HPDE6-E6E7 (cell line): ENCODE measurements at regions not wholly inside any gene's neighbourhood (a gene's known extent, or its start where the extent isn't known, plus 50 kb on each side); places are given as distances from the start of the nearest gene placed in this dataset.
A peak's percentile ranks its signal among the peaks of the same experiment; 100 is the strongest.
"Not testable (repeated sequence)": the region's sequence is repeated elsewhere in the genome, so short reads cannot be mapped to it uniquely, and the experiment has no call there.

Experiments
- DNase-seq: peaks from one replicate; pipeline ENCODE4 v3.0.0; 2011; ENCODE audit warnings: missing footprints; ENCODE audit errors: extremely low spot score

DNA sequence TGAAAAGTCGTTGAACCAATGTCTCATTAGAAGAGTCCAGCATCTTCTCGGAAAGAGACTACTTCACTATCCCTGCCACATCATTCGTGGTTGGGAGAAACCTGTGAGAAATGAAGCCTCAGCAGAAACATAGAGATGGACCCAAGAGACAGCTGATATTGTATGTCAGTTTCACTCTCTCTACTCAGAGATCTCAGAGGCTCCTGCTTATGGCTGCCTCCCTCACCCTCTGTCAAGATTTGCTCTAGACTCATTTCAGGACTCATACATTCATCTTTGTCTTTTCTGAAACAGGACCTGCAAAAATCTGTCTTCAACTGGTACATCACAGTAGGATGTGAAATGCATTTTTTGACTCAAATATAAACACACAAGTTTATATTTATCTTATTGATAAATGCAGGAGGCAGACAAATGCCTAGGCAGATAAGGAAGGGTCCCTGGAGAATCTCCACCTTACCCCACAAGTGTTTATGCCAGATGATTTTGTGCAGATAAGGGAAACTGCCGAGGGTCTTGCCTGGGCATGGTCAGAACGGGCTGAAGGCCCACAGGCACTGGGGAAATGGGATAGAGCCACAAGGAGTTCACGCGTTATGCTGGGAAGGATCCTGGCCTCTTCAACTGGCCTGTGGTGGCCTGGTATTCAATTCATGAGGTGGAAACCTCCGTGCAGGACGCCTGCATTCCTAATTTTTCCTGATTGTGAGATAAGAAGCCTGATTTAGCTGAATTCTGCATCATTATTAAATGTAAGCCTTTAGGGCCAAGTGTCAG, 1834.0 kb upstream of the PCDH20 start:
- no peak for DNase-seq

DNA sequence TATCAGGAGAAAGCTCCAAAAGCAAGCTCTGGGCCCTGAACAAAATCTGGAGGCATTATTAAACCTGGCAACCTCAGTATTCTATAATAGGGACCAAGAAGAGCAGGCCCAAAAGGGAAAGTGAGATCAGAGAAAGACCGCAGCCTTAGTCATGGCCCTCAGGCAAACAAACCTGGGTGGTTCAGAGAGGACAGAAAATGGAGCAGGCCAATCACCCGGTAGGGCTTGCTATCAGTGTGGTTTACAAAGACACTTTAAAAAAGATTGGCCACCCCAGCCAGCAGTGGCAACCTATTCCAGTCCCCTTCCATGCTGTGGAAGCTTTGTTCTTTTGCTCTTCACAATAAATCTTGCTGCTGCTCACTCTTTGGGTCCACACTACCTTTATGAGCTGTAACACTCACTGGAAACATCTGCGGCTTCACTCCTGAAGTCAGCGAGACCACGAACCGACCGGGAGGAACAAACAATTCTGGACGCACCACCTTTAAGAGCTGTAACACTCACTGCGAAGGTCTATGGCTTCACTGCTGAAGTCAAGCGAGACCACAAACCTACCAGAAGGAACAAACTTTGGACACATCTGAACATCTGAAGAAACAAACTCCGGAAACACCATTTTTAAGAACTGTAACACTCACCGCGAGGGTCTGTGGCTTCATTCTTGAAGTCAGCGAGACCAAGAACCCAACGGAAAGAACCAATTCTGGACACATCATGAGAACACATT, 1821.2 kb upstream of the PCDH20 start:
- not testable (repeated sequence) for DNase-seq

DNA sequence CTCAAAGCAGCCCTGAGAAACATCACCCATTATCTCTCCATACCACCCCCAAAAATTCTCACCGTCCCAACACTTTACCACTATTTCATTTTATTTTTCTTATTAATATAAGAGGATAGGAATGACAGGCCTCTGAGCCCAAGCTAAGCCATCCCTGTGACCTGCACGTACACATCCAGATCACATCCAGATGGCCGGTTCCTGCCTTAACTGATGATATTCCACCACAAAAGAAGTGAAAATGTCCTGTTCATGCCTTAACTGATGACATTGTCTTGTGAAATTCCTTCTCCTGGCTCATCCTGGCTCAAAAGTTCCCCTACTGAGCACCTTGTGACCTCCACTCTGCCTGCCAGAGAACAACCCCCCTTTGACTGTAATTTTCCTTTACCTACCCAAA, 1802.9 kb upstream of the PCDH20 start:
- DNase-seq: not testable (repeated sequence)

DNA sequence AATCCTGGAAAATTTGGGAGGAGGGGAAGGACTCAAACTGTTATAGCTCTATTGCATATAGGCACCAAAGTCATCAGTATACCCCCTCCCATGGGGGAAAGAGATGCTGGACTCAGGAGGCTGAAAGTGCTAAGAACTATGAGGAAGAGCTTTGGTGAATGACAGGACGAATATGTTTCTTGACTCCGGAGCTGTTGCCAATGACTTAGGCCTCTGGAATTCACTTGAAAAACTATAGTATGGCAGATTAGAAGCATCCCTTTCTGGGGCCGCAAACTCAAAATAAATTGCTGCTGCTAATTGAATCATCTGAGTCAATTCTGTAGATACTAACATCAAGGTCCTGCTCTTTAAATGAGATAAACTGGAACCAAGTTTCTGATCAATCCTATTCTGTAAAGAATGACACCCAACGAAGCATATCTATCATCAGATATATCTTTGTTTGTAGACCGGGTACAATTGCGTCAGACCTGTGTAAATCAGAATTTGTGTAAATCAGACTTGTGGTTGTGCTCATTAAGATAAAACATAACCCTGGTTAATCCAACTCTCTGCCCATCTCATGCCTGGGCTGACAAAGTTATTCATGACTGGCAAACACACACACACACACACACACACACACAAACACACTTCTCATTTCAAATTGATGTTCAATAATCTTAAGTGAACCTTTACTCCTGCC, 1793.8 kb upstream of the PCDH20 start:
- DNase-seq: no peak

DNA sequence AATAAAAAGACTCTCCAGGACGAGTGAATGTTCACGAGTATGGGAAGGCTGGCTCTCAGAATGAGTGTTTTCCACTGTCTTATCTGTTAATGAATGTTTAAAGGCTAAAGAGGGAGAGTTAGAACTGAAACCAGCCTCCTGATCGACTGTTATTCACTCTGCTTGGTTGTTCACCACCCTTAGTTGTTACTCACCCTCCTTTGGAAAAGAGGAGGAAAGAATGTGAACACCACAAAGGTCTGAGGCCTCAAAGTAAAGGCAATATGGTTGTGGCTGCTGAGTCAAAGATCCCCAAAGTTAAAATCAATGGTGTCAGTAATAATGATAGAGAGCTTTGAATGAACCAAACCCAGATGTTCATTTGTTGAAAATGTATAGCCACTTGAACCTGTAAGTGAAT, 1793.2 kb upstream of the PCDH20 start:
- DNase-seq: no peak

DNA sequence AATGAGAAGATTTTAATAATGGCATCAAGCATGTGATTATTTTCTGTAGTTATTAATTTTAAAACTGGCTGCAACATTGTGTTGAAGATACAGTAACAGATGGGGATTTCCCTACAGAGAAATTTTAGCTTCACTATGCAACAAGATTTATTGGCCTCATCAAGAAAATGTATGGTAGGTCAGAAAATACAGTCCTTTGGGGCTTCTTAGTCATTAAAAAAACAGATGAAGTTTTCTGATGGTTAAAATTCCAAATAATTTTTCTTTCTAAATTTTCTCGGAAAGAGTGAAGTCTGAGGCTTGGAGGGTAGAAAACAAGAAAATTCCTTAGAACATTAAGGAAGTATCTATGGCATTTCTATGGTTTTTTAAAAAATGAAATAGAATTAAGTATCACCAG, 1790.8 kb upstream of the PCDH20 start:
- DNase-seq: no peak

DNA sequence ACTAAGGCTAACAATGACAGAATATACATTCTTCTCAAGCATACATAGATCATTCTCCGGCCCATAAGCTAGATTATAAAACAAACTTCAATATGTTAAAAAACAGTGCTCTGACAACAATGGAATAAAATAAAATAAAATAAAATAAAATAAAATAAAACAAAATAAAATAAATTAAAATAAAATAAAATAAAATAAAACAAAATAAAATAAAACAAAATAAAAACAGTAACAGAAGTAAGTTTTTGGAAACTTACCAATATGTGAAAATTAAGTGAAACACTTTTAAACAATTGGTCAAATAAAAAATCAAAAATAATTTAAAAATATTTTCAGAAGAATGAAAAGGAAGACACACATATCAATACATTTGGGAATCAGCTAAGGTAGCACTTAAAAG, 1785.8 kb upstream of the PCDH20 start:
- DNase-seq: no peak

DNA sequence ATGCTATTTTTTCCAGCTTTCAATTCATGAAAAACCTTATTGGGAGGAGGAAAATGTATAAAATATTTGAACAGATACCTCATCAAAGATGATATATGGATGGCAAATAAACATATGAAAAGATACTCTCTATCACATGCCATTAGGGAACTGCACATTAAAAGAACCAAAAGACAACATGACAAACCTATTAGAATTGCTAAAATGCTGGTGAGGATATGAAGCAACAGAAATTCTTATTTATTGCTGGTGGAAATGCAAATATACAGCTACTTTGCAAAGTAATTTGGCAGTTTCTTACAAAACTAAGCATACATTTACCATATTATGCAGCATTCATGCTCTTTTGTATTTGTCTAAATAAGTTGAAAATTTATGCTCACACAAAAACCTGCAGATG, 1783.9 kb upstream of the PCDH20 start:
- no peak for DNase-seq

DNA sequence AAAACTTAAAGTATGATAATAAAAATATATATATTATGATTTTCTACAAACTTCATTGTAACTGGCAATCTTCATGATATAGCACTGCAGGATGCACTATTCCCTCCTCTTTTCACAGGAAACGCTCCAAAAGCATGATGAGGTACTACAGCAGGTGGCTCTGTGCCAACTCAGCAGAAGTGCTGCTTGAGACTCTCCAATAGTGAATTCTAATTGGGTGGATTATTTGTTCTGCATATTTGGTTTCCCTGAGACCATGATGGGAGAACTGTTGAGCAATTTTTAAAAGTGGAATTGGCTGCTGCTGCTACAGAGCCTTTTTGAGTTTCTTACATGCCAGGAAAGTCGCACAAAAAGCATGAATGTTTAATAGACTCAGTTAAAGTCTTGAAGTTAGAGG, 1782.4 kb upstream of the PCDH20 start:
- no peak for DNase-seq

DNA sequence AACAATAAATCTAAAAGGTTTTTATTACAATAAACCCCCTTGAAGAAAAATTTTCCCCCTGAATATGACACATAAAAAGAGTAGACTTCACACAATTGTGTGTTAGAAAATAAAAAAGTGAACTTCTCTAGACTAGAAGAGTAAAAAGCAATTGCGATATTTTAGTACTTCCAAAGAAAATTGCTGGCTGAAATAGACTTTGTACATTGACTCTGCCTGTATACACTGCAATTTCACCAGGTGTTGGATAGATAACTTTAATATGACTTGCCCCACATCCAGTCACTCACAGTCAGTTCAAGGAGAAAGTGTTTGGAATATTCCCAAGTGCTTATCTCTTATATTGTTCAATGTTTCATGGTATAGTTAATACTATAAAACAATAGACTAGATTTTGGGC, 1780.1 kb upstream of the PCDH20 start:
- DNase-seq: no peak

DNA sequence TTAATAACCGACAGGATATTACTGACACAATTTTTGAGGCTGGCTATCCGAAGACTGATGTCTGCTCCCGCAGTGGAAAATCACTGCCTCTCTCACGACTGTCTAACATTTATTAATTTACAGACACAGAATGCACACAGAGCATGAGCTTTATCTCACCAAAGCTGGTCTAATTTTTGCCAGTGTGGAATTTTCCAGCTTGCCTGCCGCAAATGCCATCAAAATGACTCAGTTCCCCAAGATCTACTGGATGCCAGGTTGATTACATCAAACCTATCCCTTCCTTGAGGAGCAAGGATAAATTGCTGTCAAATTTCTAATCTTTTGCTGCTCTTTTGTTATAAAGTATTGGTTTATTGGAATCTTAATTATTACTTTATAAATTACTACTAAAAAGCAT, 1775.1 kb upstream of the PCDH20 start:
- DNase-seq: no peak

DNA sequence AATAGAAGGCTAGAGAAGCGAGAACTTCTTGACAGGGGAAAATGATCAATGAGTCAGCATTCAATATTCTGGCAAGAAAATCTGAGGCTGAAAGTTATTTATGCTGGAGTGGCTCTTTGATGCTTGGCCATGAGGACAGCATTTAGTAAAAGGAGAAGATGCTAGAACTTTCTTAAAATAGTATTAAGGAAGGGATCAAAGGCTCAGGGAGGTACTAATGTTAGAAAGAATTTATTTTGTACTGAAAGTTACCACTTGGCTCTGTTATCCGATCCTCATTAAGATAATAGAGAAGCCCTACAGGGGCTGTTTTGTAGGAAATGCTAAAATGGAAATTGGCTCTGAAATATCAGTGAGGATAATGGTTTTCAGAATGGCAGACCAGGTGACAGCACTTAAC, 1774.6 kb upstream of the PCDH20 start:
- DNase-seq: no peak

DNA sequence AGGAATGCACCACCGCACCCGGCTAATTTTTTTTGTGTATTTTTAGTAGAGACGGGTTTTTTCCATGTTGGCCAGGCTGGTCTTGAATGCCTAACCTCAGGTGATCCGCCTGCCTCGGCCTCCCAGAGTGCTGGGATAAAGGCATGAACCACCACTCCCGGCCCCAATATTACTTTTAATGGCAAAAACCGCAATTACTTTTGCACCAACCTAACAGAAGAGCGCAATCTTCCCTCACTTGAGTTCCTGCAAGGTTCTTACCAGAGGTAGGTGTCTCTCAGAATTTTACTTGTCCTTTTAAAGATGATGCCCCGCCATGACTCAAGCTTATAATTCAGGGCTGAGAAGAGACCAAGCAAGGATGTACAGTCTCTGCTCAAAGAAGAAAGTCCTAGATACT, 1774.1 kb upstream of the PCDH20 start:
- no peak for DNase-seq

DNA sequence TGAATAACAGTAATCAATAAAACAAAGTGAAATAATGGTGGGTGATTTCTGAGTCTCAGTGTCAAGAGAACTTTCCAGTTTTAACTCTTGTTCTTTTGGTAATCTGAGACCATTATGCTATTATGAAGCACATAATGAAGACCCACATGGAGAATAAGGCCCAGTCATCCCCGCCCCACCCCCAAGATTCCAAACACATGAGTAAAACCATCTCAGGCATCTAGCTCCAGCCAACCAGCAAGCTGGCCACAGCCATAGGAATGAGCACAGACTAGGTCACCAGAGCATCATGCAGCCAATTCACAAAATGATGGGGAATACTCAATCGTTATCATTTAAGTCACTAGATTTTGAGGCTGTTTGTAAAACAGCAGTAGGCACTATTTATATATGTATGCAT, 1769.0 kb upstream of the PCDH20 start:
- DNase-seq: peak; percentile 17

DNA sequence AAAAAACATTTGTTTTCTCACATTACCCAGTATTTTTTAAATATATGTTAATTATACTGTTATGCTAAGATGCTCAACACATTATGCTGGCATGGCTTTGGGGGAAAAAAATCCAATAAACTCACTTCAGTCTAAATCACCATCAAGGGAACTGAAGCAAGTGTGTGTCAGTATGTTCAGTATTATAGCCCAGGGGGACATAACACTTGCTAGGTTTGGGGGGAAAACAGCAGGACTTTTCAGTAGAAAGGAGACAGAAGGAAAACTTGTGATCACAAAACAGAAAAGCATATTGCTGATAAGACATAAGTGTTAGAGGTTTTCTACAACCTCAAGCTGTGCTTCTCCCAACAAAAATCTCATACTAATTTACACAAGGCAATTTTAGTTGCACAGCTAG, 1759.9 kb upstream of the PCDH20 start:
- DNase-seq: no peak

DNA sequence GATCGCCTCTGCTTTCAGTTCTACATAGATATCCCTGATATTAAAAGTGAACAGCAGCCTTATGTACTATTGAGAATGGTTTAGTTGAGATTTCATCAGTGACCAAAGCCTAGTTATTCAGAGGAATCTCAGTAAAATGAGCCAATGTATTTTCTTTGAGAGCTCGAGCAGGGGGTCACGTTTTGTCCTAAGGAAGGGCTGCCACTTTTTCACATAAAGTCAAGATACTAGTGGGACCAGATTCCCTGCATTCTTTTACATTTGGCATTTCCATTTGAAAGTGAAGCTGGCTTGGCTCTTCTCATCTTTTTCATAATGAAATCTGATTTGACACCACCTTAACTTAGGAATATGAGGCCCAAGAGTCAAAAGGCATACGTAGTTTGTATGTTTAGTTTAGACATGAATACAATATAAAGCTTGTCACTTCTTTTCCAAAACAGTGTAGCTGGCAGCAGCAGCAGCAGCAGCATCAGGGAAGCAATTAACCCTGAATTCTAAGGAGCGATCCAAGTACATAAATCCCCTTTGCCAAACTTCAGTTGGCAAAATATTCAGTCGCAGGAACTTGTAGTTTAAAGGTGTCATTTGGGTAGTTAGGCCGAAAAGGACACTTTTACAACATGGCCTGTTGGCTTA, 1752.2 kb upstream of the PCDH20 start:
- no peak for DNase-seq

DNA sequence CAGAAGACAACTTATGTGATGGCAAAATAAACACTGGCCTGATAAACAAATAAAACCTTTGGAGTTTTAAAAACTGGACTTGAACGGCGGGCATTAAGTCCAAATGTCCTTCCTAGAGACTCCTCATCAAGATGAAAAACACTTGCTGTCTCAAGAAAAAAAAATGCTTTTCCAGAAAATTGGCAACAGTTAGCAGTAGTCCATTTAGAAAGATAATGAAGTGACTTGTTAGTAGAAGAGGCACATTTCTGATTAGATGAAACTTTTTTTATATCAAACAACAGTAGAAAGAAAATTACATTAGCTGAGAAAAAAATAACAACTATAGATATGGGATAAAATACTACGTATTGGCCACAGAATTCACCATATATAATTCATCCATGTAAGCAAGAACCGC, 1750.7 kb upstream of the PCDH20 start:
- DNase-seq: no peak

DNA sequence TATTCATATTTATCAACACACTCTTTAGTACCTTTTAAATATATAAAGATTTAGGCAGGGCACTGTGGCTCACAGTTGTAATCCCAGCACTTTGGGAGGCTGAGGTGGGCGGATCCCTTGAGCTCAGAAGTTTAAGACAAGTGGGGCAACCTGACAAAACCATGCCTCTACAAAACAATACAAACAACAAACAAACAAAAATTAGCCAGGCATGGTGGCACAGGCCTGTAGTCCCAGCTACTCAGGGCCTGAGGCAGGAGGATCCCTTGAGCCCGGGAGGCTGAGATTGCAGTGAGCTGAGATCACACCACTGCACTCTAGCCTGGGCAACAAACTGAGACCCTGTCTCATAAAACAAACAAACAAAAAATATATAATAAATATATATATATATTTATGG, 1748.3 kb upstream of the PCDH20 start:
- DNase-seq: no peak

DNA sequence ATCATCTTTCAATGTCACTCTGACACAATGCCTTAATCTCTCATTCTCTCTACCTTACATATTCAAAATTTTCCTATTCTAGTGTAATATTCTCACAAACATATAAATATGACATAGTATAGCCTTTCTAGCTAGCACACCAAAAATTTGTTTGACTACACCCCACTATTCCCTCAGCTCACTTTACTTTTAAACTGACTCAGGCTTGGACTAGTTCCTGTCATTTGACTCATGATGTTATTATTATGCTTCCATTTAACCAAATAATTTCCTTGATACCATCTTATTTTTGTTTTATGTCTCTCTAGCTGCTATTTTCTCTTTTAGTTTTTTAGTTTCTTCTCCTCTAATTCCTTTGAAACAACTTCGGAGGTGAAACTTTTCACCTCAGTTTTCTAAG, 1745.6 kb upstream of the PCDH20 start:
- DNase-seq: no peak

DNA sequence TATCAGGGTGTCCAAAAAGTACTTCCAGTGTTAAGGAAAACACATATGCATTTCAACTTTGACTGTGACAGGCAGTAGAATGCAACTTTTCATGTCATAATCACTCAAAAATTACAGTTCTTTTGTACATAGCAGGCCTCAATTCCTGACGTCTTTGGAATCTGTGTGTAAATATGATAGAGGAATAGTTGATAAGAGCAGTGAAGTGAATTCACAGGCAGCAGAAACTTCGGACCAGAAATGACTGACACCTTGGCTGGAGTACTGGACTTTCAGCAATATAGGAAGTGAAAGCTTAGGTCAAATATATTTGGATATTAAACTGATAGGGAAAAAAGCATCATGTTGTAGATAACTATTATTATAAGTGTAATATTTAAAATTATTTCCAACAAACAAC, 1741.2 kb upstream of the PCDH20 start:
- DNase-seq: no peak

DNA sequence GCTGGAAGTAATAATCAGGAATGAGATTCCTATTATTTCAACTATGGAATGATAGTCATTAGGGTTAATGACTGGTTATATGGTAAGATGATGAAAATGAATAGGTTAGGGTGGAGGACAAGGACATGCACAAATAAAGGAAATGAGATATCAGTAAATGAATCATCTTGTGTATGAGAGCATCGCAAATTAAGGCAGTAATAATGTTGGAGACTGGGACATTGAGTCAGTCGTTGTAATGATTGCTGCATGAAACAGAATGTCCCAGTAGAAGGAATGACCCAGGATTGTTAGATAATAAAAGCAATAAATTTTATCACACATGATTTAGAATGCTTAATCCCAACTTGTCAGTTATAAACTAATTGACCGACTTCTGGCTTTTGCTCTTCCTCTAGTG, 1733.7 kb upstream of the PCDH20 start:
- DNase-seq: no peak

DNA sequence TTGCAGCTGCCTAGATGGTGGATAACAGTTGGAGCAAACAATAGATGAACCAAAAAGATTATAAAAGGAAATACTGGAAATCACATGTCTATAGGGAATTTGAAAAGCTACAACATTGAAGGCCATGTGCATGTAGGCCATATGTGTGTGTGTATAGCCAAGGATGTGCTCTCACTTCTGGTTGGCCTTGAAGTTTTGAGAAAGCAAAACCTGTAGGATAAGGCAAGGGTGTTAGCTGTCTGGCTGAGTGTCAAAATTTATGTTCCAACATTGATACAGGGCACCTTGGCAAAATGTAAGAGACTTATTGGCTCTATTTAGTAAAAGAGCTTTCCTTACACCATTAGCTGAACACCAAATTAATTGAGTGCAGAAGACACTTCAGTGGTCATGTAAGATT, 1723.6 kb upstream of the PCDH20 start:
- DNase-seq: no peak

DNA sequence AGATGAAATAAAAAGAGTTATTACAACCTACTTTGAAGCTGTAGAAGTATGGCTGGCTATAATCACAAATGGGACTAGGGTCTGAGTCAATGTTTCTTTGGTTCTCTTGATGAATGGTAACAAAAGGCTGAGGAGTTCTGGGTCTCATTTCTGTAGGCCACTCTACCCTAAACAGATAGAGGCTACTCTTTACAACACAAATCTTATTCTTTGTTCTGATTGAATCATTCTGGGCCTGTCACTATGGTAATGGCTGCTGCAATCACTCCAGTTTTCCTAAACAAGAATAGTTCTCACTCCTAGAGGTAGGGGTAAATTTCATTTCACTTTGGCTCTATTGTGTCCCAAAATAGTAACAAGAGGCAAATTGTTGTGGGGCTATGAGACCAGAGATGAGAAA, 1714.3 kb upstream of the PCDH20 start:
- no peak for DNase-seq
